Body of pancreas (tissue), 4 donors: ENCODE measurements at regions not wholly inside any gene's neighbourhood (a gene's known extent, or its start where the extent isn't known, plus 50 kb on each side); places are given as distances from the start of the nearest gene placed in this dataset.

ENCODE experiments used
- ATAC-seq: fragments of 150-250 bp; one replicate; pipeline ENCODE4 v1.9.1; 2016
- DNase-seq, 4 donors: peaks; one replicate each; pipeline ENCODE4 v3.0.0-alpha.2; 2019
- H3K27ac ChIP-seq, 4 donors: fragments of 200-600 bp; sonication (generic); 1 replicate in 3 of 4; 2 replicates in 1 of 4; pipeline versions ENCODE4 v1.5.1 to v1.6.1; 2016 to 2019; ENCODE audit warnings: mild to moderate bottlenecking in 1 of 4, mixed read lengths in 1 of 4, moderate library complexity in 1 of 4
- H3K27me3 ChIP-seq, 2 donors: fragments of 200-600 bp; sonication (generic); one replicate each; pipeline ENCODE4 v1.6.0; 2016; ENCODE audit warnings: mild to moderate bottlenecking in 1 of 2
- H3K36me3 ChIP-seq, 2 donors: fragments of 200-600 bp; sonication (generic); replicated peaks in 1 of 2; 2 replicates each; pipeline ENCODE4 v1.5.1; 2016; ENCODE audit warnings: low read depth in 2 of 2; ENCODE audit not compliant: insufficient read depth in 1 of 2
- H3K4me1 ChIP-seq: fragments of 200-600 bp; sonication (generic); one replicate; pipeline ENCODE4 v1.6.0; 2016
- H3K4me3 ChIP-seq, 2 donors: fragments of 200-600 bp; sonication (generic); 1 replicate in 1 of 2; 2 replicates in 1 of 2; pipeline ENCODE4 v1.5.1; 2016 to 2019
- H3K9me3 ChIP-seq, 3 donors: fragments of 200-600 bp; sonication (generic); 1 replicate in 2 of 3; 2 replicates in 1 of 3; pipeline ENCODE4 v1.5.1; 2016
- CTCF ChIP-seq, 7 experiments: fragments of 450-650 bp in 4 of 7; fragments of 200-600 bp in 3 of 7; sonication (generic) in 3 of 7; IDR thresholded peaks; one replicate each; pipeline ENCODE4 v1.5.1; 2016 to 2019; ENCODE audit warnings: antibody characterized with exemption in 7 of 7
- POLR2A ChIP-seq, 3 donors: fragments of 450-650 bp; IDR thresholded peaks; one replicate each; pipeline ENCODE4 v1.6.1; 2016; ENCODE audit warnings: antibody characterized with exemption in 3 of 3, mild to moderate bottlenecking in 2 of 3
- WGBS, 2 donors: methylation state at CpG; one replicate each; pipeline ENCODE4 v1.1.5; 2017; 5-methylcytosine and 5-hydroxymethylcytosine counted together
- intact Hi-C: fragments of 100-400 bp; cut with DNase I; formaldehyde crosslinking; loops from one replicate; pipeline ENCODE4 v1.15.1; 2023

GRCh38 chr10:10925667-10926066 is 92.0 kb upstream of the CELF2 start:
- intact Hi-C loops: no loop called here
- WGBS, 2 donors: 83 to 95% methylated on average over 4 of the region's 4 CpGs
- no peak overlapping the region for H3K4me3 ChIP-seq
- no peaks in the 10 kb centered on the region for H3K36me3 ChIP-seq
- DNase-seq (no peak), ATAC-seq (no peak)
- no peak overlapping the region for H3K27ac ChIP-seq
- TF ChIP-seq CTCF (IDR thresholded peaks at IDR 0.05): no peak
- no peak for TF ChIP-seq POLR2A (IDR thresholded peaks at IDR 0.05)
- peaks cover 3% of the 10 kb centered on the region for H3K4me1 ChIP-seq
- no peaks in the 10 kb centered on the region for H3K9me3 ChIP-seq
- no peaks in the 10 kb centered on the region for H3K27me3 ChIP-seq

- ATAC-seq: no peak
- no peaks in the 10 kb centered on the region for H3K36me3 ChIP-seq
- 70 to 73% methylated on average over 1 of the region's 1 CpG for WGBS, 2 donors
- no peak overlapping the region for H3K27ac ChIP-seq
- DNase-seq: no peak
- no peak overlapping the region for H3K4me3 ChIP-seq
- no peak for TF ChIP-seq CTCF (IDR thresholded peaks at IDR 0.05)
- TF ChIP-seq POLR2A (IDR thresholded peaks at IDR 0.05): no peak
- H3K9me3 ChIP-seq: no peaks in the 10 kb centered on the region
- H3K27me3 ChIP-seq: no peaks in the 10 kb centered on the region
- peaks cover 3% of the 10 kb centered on the region for H3K4me1 ChIP-seq
- intact Hi-C loops: no loop called here
Observed at GRCh38 chr10:10927608-10928007, 90.1 kb upstream of the CELF2 start.

- WGBS, 2 donors: 67 to 72% methylated on average over 8 of the region's 8 CpGs
Observed at GRCh38 chr10:10930979-10931743, 86.5 kb upstream of the CELF2 start.

GRCh38 chr10:10935032-10935431 is 82.6 kb upstream of the CELF2 start:
- H3K4me3 ChIP-seq: no peak overlapping the region
- intact Hi-C loops: no loop called here
- no peaks in the 10 kb centered on the region for H3K36me3 ChIP-seq
- DNase-seq: no peak
- TF ChIP-seq CTCF (IDR thresholded peaks at IDR 0.05) (no peak), POLR2A (IDR thresholded peaks at IDR 0.05) (no peak)
- 76 to 82% methylated on average over 4 of the region's 4 CpGs for WGBS, 2 donors
- H3K9me3 ChIP-seq: no peaks in the 10 kb centered on the region
- ATAC-seq: no peak
- no peaks in the 10 kb centered on the region for H3K4me1 ChIP-seq
- no peak overlapping the region for H3K27ac ChIP-seq
- no peaks in the 10 kb centered on the region for H3K27me3 ChIP-seq

More at GRCh38 chr10:10930979-10931743, 86.5 kb upstream of the CELF2 start:
- H3K27ac ChIP-seq: no peak overlapping the region
- ATAC-seq (no peak), DNase-seq (no peak)
- TF ChIP-seq POLR2A (IDR thresholded peaks at IDR 0.05) (no peak), CTCF (IDR thresholded peaks at IDR 0.05) (no peak)
- H3K9me3 ChIP-seq: no peaks in the 10 kb centered on the region
- no peak overlapping the region for H3K4me3 ChIP-seq
- H3K27me3 ChIP-seq: no peaks in the 10 kb centered on the region
- H3K36me3 ChIP-seq: no peaks in the 10 kb centered on the region
- intact Hi-C loops: no loop called here
- H3K4me1 ChIP-seq: no peaks in the 10 kb centered on the region

- DNase-seq: no peak
- no peaks in the 10 kb centered on the region for H3K36me3 ChIP-seq
- H3K4me3 ChIP-seq: no peak overlapping the region
- no peaks in the 10 kb centered on the region for H3K9me3 ChIP-seq
- 68 to 72% methylated on average over 5 to 7 of the region's 7 CpGs for WGBS, 2 donors
- no peak for ATAC-seq
- H3K4me1 ChIP-seq: no peaks in the 10 kb centered on the region
- H3K27ac ChIP-seq: no peak overlapping the region
- intact Hi-C loops: no loop called here
- no peaks in the 10 kb centered on the region for H3K27me3 ChIP-seq
- TF ChIP-seq POLR2A (IDR thresholded peaks at IDR 0.05): no peak
- TF ChIP-seq CTCF (IDR thresholded peaks at IDR 0.05): no peak
Observed at GRCh38 chr10:10938676-10939075, 79.0 kb upstream of the CELF2 start.
